ENCODE measurements at regions not wholly inside any gene's neighbourhood (a gene's known extent, or its start where the extent isn't known, plus 50 kb on each side); places are given as distances from the start of the nearest gene placed in this dataset.

DNA sequence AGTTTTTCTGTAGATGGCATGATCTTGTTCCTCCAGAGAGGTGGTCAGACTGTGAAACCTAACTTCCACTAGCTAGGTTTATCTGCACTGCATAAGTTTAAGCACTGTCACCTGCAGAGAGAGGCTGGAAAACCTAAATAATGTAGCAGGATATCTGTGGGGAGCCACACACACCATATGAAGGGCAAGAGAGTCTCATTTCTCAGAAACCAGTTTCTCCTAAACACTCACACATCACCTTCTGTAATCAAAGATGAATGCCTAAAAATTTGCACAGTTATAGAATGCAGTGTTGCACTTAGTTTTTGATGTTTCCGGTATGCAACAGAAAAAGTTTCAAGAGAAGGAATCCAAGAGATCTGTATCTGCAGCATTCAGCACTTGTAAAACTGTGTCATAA is 654.6 kb downstream of the ADGRL2 start:
- H3K4me3 Mint-ChIP-seq = no peak overlapping the region
- no peak for DNase-seq (ENCODE audit: low spot score)
- no peak for ATAC-seq

More for the DNA sequence above, 654.6 kb downstream of the ADGRL2 start:
- H3K27ac Mint-ChIP-seq = no peak overlapping the region
- H3K9me3 Mint-ChIP-seq = peaks cover 28% of the 10 kb centered on the region
- no peaks in the 10 kb centered on the region; the same call in 1 of the 2 replicates for H3K27me3 Mint-ChIP-seq (ENCODE audit: low read depth)
- TF ChIP-seq NFATC4 (CRISPR knock-in tag; IDR thresholded peaks at IDR 0.05) = no peak
- TF ChIP-seq, protein P1, sequence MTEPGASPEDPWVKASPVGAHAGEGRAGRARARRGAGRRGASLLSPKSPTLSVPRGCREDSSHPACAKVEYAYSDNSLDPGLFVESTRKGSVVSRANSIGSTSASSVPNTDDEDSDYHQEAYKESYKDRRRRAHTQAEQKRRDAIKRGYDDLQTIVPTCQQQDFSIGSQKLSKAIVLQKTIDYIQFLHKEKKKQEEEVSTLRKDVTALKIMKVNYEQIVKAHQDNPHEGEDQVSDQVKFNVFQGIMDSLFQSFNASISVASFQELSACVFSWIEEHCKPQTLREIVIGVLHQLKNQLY (CRISPR knock-in tag; IDR thresholded peaks at IDR 0.05) = no peak
- TF ChIP-seq ERG (CRISPR knock-in tag; IDR thresholded peaks at IDR 0.05) = no peak
- no peak for TF ChIP-seq ZNF121 (CRISPR knock-in tag; IDR thresholded peaks at IDR 0.05)
- no peak for TF ChIP-seq USF2 (CRISPR knock-in tag; IDR thresholded peaks at IDR 0.05)
- TF ChIP-seq, protein P2, sequence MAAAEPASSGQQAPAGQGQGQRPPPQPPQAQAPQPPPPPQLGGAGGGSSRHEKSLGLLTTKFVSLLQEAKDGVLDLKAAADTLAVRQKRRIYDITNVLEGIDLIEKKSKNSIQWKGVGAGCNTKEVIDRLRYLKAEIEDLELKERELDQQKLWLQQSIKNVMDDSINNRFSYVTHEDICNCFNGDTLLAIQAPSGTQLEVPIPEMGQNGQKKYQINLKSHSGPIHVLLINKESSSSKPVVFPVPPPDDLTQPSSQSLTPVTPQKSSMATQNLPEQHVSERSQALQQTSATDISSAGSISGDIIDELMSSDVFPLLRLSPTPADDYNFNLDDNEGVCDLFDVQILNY (CRISPR knock-in tag; IDR thresholded peaks at IDR 0.05) = no peak
- TF ChIP-seq ZNF423 (CRISPR knock-in tag; IDR thresholded peaks at IDR 0.05) = no peak
- no peak for TF ChIP-seq GTF2I (CRISPR knock-in tag; conservative IDR thresholded peaks at IDR 0.05)
- TF ChIP-seq RELA (CRISPR knock-in tag; IDR thresholded peaks at IDR 0.05; ENCODE audit: borderline replicate concordance) = no peak
- TF ChIP-seq SOX15 (CRISPR knock-in tag; IDR thresholded peaks at IDR 0.05) = no peak
- TF ChIP-seq, protein P3, sequence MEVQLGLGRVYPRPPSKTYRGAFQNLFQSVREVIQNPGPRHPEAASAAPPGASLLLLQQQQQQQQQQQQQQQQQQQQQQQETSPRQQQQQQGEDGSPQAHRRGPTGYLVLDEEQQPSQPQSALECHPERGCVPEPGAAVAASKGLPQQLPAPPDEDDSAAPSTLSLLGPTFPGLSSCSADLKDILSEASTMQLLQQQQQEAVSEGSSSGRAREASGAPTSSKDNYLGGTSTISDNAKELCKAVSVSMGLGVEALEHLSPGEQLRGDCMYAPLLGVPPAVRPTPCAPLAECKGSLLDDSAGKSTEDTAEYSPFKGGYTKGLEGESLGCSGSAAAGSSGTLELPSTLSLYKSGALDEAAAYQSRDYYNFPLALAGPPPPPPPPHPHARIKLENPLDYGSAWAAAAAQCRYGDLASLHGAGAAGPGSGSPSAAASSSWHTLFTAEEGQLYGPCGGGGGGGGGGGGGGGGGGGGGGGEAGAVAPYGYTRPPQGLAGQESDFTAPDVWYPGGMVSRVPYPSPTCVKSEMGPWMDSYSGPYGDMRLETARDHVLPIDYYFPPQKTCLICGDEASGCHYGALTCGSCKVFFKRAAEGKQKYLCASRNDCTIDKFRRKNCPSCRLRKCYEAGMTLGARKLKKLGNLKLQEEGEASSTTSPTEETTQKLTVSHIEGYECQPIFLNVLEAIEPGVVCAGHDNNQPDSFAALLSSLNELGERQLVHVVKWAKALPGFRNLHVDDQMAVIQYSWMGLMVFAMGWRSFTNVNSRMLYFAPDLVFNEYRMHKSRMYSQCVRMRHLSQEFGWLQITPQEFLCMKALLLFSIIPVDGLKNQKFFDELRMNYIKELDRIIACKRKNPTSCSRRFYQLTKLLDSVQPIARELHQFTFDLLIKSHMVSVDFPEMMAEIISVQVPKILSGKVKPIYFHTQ (CRISPR knock-in tag; IDR thresholded peaks at IDR 0.05) = no peak
- TF ChIP-seq ZNF416 (CRISPR knock-in tag; IDR thresholded peaks at IDR 0.05) = no peak
- TF ChIP-seq ZNF138 (CRISPR knock-in tag; conservative IDR thresholded peaks at IDR 0.05) = no peak
- no peak for TF ChIP-seq STAT6 (CRISPR knock-in tag; conservative IDR thresholded peaks at IDR 0.05; ENCODE audit: low read depth)
- TF ChIP-seq, protein P4, sequence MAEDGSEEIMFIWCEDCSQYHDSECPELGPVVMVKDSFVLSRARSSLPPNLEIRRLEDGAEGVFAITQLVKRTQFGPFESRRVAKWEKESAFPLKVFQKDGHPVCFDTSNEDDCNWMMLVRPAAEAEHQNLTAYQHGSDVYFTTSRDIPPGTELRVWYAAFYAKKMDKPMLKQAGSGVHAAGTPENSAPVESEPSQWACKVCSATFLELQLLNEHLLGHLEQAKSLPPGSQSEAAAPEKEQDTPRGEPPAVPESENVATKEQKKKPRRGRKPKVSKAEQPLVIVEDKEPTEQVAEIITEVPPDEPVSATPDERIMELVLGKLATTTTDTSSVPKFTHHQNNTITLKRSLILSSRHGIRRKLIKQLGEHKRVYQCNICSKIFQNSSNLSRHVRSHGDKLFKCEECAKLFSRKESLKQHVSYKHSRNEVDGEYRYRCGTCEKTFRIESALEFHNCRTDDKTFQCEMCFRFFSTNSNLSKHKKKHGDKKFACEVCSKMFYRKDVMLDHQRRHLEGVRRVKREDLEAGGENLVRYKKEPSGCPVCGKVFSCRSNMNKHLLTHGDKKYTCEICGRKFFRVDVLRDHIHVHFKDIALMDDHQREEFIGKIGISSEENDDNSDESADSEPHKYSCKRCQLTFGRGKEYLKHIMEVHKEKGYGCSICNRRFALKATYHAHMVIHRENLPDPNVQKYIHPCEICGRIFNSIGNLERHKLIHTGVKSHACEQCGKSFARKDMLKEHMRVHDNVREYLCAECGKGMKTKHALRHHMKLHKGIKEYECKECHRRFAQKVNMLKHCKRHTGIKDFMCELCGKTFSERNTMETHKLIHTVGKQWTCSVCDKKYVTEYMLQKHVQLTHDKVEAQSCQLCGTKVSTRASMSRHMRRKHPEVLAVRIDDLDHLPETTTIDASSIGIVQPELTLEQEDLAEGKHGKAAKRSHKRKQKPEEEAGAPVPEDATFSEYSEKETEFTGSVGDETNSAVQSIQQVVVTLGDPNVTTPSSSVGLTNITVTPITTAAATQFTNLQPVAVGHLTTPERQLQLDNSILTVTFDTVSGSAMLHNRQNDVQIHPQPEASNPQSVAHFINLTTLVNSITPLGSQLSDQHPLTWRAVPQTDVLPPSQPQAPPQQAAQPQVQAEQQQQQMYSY (CRISPR knock-in tag; IDR thresholded peaks at IDR 0.05) = no peak
- TF ChIP-seq, protein P5, sequence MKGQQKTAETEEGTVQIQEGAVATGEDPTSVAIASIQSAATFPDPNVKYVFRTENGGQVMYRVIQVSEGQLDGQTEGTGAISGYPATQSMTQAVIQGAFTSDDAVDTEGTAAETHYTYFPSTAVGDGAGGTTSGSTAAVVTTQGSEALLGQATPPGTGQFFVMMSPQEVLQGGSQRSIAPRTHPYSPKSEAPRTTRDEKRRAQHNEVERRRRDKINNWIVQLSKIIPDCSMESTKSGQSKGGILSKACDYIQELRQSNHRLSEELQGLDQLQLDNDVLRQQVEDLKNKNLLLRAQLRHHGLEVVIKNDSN (CRISPR knock-in tag; IDR thresholded peaks at IDR 0.05) = no peak
- no peak for TF ChIP-seq AFF4 (CRISPR knock-in tag; IDR thresholded peaks at IDR 0.05; ENCODE audit: borderline replicate concordance)
- TF ChIP-seq EMX1 (CRISPR knock-in tag; IDR thresholded peaks at IDR 0.05) = no peak
- H3K4me1 Mint-ChIP-seq = no peaks in the 10 kb centered on the region
- peaks cover 10% of the 10 kb centered on the region for H3K36me3 Mint-ChIP-seq
- ChIA-PET POLR2A (no interaction called here), CTCF (no interaction called here)
